Fibroblast of pulmonary artery (primary cell): ENCODE measurements at regions not wholly inside any gene's neighbourhood (a gene's known extent, or its start where the extent isn't known, plus 50 kb on each side); places are given as distances from the start of the nearest gene placed in this dataset.

Experiments used
- DNase-seq: peaks from one replicate; pipeline ENCODE4 v3.0.0-alpha.2; 2010; ENCODE audit warnings: low read depth
- H3K4me3 ChIP-seq: replicated peaks from 2 replicates; pipeline ENCODE4 v1.5.1; 2011; ENCODE audit warnings: low read depth, mild to moderate bottlenecking, control low read depth, low read length, moderate library complexity
- CTCF ChIP-seq: IDR thresholded peaks from 2 replicates; pipeline ENCODE4 v1.5.1; 2011; ENCODE audit warnings: mild to moderate bottlenecking, control low read depth, low read length, inconsistent platforms; ENCODE audit errors: missing control alignments

DNA sequence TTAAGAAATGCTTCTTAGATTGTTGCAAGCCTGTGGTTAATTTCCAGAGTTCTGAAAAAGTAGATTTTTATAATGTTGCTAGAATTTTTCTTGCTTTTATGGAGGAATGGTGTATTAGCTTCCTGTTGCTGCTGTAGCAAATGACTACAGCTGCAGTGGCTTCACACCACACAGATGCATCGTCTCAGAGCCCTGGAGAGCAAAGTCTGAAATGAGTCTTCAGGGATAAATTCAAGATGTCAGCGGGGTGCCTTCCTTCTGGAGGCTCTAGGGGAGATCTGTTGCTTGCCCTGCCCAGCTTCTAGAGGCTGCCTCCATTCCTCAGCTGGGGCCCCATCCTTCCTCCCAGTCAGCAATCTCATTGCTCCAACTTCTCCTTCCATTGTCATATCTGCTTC lies 187.8 kb downstream of the ZNF516 start:
- no peak for TF ChIP-seq CTCF
- no peak for DNase-seq
- no peak overlapping the region for H3K4me3 ChIP-seq

GRCh38 chr18:76306685-76307292 lies 188.3 kb downstream of the ZNF516 start:
- DNase-seq: no peak
- TF ChIP-seq CTCF: no peak
- H3K4me3 ChIP-seq: no peak overlapping the region

- TF ChIP-seq CTCF: no peak
These were observed 209.2 kb downstream of the ZNF516 start for GRCh38 chr18:76285866-76286265.

GRCh38 chr18:76281565-76281964 lies 213.5 kb downstream of the ZNF516 start:
- H3K4me3 ChIP-seq: no peak overlapping the region
- TF ChIP-seq CTCF: no peak
- DNase-seq: no peak

More at GRCh38 chr18:76285866-76286265, 209.2 kb downstream of the ZNF516 start:
- no peak overlapping the region for H3K4me3 ChIP-seq
- no peak for DNase-seq

DNA sequence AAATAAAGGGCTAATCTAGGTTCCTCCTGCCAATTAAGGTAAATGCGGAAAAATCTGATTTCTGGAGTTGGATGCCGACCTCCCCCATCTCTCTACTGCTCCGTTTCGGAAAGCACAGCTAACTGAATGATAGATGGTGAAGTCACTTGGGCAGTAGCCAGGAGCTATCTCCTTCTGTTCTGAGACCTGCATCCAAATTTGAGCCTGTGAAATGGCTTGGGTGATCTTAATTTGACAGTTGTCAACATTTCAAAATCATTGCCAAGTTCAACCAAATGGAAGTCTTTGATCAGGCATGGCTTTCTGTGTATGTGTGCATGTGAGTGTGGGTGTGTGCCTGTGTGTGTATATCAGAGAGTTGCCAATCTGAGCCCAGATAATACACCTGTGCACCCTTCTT lies 217.2 kb downstream of the ZNF516 start:
- H3K4me3 ChIP-seq: no peak overlapping the region
- TF ChIP-seq CTCF: no peak
- no peak for DNase-seq

- TF ChIP-seq CTCF: no peak
- no peak overlapping the region for H3K4me3 ChIP-seq
- DNase-seq: no peak
These were observed 219.2 kb downstream of the ZNF516 start for GRCh38 chr18:76275727-76276313.
